Natural killer cell treated with Interleukin-12 subunit alpha and Interleukin-12 subunit beta and Interleukin-15 and Interleukin-18, amount 100 ng/mL, for 72 hours (primary cell): ENCODE measurements at regions not wholly inside any gene's neighbourhood (a gene's known extent, or its start where the extent isn't known, plus 50 kb on each side); places are given as distances from the start of the nearest gene placed in this dataset.
"Not testable (repeated sequence)": the region's sequence is repeated elsewhere in the genome, so short reads cannot be mapped to it uniquely, and the experiment has no call there.

Source experiments
- ATAC-seq, 2 donors: fragments of 150-1000 bp; cut with Tn5 transposase in 1 of 2; sonication (Bioruptor Pico), chemical (Tn5 transposase) in 1 of 2; 2 replicates each; pipeline ENCODE4 v1.10.0; 2021
- DNase-seq: peaks from one replicate; pipeline ENCODE4 v3.0.0; 2022; ENCODE audit warnings: low spot score
- H3K27ac Mint-ChIP-seq, 2 donors: 1 replicate in 1 of 2; 2 replicates in 1 of 2; pipeline ENCODE4 v1.8.0; 2022; ENCODE audit warnings: mixed read lengths in 2 of 2, mild to moderate bottlenecking in 1 of 2, moderate library complexity in 1 of 2
- H3K27me3 Mint-ChIP-seq, 2 donors: 1 replicate in 1 of 2; 2 replicates in 1 of 2; pipeline ENCODE4 v1.8.0; 2022; ENCODE audit warnings: mixed read lengths in 2 of 2
- H3K36me3 Mint-ChIP-seq: one replicate; pipeline ENCODE4 v1.8.0; 2022; ENCODE audit warnings: mixed read lengths
- H3K4me1 Mint-ChIP-seq, 2 donors: 1 replicate in 1 of 2; 2 replicates in 1 of 2; pipeline ENCODE4 v1.8.0; 2022; ENCODE audit warnings: low read depth in 2 of 2, mixed read lengths in 2 of 2, mild to moderate bottlenecking in 1 of 2
- H3K4me3 Mint-ChIP-seq: one replicate; pipeline ENCODE4 v1.8.0; 2022; ENCODE audit warnings: mixed read lengths
- H3K9me3 Mint-ChIP-seq: 2 replicates; pipeline ENCODE4 v1.8.0; 2022; ENCODE audit warnings: mixed read lengths

DNA sequence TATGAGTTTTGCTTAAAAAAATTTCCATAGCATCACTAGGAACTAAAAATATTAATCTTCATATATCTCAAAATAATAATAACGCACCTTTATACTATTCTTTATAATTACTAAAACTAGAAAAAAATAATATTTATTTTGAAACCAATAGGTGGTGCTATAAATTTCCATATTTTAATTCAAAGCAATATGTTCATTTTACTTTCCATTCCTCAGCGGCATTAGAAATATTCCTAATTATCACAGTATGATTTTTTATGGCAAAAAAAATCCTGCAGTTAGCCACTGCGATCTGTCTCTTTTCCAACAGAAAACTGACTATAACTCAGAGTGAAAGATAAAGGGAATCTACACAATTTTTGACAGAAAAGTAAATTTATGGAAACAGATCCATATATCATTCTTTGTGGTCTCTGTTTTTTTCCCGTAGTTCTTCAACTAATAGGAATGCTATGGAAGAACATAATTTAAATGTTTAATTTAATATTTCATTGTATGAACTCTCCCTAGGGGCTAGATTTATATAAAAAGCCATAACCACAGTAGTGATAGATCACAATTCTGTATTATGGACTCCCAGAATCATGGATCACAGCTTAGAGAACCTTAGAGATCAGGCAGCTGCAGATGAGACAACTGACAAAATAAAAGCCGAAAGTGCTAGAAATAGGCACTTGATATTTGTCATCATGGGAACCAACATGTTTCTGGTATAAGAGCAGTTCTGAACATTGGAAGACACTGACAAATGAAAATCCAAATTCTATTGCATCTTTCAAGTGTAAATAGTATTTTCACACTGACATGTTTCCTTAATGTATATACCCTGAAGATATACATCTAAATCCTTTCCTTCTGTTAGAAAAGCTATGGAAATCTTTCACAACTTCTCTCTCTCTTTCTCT lies 167.7 kb upstream of the MPDZ start:
- no peak overlapping the region for H3K4me3 Mint-ChIP-seq
- ATAC-seq, result no peak
- H3K4me1 Mint-ChIP-seq, result no peaks in the 10 kb centered on the region
- no peak for DNase-seq
- no peak overlapping the region for H3K27ac Mint-ChIP-seq
- no peaks in the 10 kb centered on the region for H3K36me3 Mint-ChIP-seq
- H3K27me3 Mint-ChIP-seq, result no peaks in the 10 kb centered on the region
- peaks cover 11% of the 10 kb centered on the region for H3K9me3 Mint-ChIP-seq

GRCh38 chr9:13446286-13446937 lies 166.9 kb upstream of the MPDZ start:
- Mint-ChIP-seq H3K4me3 (no peak overlapping the region), H3K36me3 (no peaks in the 10 kb centered on the region), H3K9me3 (peaks cover 10% of the 10 kb centered on the region), H3K4me1 (no peaks in the 10 kb centered on the region), H3K27ac (no peak overlapping the region), H3K27me3 (no peaks in the 10 kb centered on the region)
- DNase-seq (no peak), ATAC-seq (no peak)

- H3K36me3 Mint-ChIP-seq, result no peaks in the 10 kb centered on the region
- no peaks in the 10 kb centered on the region for H3K4me1 Mint-ChIP-seq
- no peaks in the 10 kb centered on the region for H3K27me3 Mint-ChIP-seq
- H3K9me3 Mint-ChIP-seq, result peaks cover 7% of the 10 kb centered on the region
- ATAC-seq (no peak), DNase-seq (no peak)
- no peak overlapping the region for H3K27ac Mint-ChIP-seq
- no peak overlapping the region for H3K4me3 Mint-ChIP-seq
Measured at GRCh38 chr9:13445103-13445500, 165.6 kb upstream of the MPDZ start.

DNA sequence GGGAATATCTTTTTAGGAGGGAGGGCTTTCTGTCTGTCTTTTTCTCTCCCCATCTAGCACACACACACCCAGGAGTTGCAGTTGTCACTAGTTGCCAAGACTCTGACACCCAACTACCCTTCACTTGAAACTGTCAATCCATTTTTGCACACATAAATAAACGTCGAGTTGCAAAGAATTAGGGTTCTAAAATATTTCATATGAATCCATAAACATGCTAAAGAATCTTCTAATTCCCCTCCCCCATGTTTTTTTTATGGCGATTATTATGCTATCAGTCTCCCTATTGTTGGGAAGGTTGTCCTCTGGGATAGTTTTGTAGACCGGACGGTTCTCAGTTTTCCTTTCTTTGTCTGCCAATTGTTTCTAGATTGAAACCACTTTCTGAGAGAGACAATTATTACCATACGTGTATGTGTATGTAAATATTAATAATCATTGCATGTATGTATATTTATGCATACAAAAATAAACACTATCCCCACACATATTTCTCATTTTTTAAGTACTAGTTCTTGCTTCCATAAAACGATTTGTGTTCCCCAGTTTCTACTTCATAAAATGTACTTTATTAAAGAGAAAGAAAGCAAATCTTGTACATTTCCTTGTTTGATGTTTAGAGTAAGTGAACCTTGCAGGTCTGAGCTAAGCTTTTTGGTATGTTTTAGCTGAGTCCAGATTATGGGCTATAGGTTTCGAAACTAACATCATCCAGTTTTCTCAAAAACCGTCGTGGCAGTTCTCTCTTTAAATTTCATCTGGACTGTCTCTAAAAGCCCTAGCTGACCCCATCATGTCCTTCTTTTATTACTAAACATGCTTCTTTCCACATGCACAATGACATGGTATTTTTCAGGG lies 165.0 kb upstream of the MPDZ start:
- no peak for DNase-seq
- no peaks in the 10 kb centered on the region for H3K4me1 Mint-ChIP-seq
- H3K36me3 Mint-ChIP-seq, result no peaks in the 10 kb centered on the region
- no peaks in the 10 kb centered on the region for H3K27me3 Mint-ChIP-seq
- no peak for ATAC-seq
- no peak overlapping the region for H3K27ac Mint-ChIP-seq
- no peak overlapping the region for H3K4me3 Mint-ChIP-seq
- H3K9me3 Mint-ChIP-seq, result peaks cover 7% of the 10 kb centered on the region

DNA sequence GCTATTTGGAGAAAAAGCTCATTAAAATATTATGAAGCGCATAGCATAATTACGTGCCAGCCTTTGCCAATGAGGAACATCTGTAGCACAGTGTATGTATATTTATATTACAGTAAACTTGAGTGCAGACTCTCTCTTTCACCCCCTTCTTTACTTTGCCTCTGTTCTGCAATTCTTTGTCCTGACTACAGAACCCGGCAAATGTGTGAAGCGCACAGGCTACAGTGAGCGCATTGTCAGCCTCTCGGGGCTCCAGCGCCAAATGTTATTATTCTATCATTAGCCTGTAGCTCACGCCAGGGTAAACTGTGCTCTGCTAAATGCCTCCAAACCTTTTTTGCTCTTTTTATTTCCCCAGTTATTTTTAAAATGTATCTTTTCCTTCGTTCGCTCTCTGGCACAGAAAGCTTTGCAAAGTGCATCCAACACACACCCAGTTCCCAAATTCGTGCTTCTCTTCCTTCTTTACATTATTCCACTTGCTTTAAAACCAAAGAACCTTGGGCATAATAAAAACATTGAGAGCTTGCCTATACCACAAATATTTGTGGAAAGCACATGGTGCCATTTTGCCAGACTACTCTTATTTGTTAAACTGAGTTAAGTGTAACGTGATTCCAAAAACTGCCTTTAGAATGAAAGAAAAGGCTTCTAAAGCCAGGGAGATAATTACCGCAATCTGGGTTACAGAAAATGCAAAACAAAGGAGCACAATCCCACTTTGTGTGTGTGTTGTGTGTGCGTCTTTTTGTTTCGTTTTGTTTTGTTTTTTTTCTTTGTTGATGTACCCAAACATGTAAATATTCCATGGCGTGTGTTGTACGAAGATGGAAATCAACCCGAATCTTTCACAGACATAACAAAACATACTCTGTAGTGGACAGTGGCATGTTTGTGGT lies 164.1 kb upstream of the MPDZ start:
- Mint-ChIP-seq H3K27ac (no peak overlapping the region), H3K4me1 (no peaks in the 10 kb centered on the region), H3K36me3 (no peaks in the 10 kb centered on the region), H3K4me3 (no peak overlapping the region), H3K9me3 (peaks cover 7% of the 10 kb centered on the region), H3K27me3 (no peaks in the 10 kb centered on the region)
- ATAC-seq (no peak), DNase-seq (no peak)

DNA sequence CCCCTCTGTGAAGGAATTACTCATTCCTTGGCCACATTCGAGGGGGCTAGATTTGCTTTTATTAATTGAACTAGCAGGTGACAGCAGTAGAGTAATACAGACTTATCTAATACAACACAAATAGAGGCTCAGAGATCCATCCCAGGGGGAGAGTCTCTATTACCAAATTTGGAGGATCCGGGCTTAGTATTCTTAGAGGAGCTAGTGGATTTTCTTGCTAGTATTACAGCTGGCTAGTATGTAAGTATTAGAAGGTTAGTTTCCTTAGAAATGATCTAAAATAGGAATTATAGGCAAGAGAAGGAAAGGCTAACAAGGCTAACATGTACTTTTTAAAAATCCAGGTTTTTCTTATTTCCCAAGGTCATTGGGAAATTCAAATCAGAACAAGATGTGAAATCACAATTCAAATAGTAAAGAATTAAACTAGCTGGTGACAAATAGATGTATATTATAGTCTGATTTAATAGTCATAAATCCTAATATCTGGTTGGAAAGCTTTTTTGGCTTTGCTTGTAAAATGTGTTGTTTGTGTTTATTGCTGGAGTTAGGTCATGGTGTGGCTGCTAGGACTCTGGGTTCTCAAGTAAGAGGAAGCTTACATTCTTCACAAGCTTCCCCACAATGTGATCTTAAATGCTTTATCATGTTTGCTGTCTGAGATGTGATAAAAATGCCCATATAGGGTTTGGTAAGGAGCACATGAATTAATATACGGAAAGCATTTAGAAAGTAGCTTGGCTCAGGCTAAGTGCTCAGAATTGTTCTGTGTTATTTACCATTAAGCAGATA lies 160.4 kb upstream of the MPDZ start:
- H3K27me3 Mint-ChIP-seq, result no peaks in the 10 kb centered on the region
- ATAC-seq (no peak), DNase-seq (no peak)
- no peak overlapping the region for H3K4me3 Mint-ChIP-seq
- H3K36me3 Mint-ChIP-seq, result no peaks in the 10 kb centered on the region
- H3K27ac Mint-ChIP-seq, result no peak overlapping the region
- H3K4me1 Mint-ChIP-seq, result no peaks in the 10 kb centered on the region
- H3K9me3 Mint-ChIP-seq, result peaks cover 6% of the 10 kb centered on the region

- H3K4me1 Mint-ChIP-seq, result no peaks in the 10 kb centered on the region
Measured at GRCh38 chr9:13437866-13438265, 158.4 kb upstream of the MPDZ start.

GRCh38 chr9:13436591-13436990 lies 157.1 kb upstream of the MPDZ start:
- Mint-ChIP-seq H3K4me3 (no peak overlapping the region), H3K27me3 (no peaks in the 10 kb centered on the region), H3K4me1 (no peaks in the 10 kb centered on the region), H3K9me3 (peaks cover 2% of the 10 kb centered on the region), H3K27ac (no peak overlapping the region), H3K36me3 (no peaks in the 10 kb centered on the region)
- DNase-seq, result no peak
- no peak for ATAC-seq

More at GRCh38 chr9:13437866-13438265, 158.4 kb upstream of the MPDZ start:
- Mint-ChIP-seq H3K36me3 (no peaks in the 10 kb centered on the region), H3K4me3 (no peak overlapping the region), H3K9me3 (peaks cover 2% of the 10 kb centered on the region), H3K27ac (no peak overlapping the region), H3K27me3 (no peaks in the 10 kb centered on the region)
- no peak for DNase-seq
- no peak for ATAC-seq

DNA sequence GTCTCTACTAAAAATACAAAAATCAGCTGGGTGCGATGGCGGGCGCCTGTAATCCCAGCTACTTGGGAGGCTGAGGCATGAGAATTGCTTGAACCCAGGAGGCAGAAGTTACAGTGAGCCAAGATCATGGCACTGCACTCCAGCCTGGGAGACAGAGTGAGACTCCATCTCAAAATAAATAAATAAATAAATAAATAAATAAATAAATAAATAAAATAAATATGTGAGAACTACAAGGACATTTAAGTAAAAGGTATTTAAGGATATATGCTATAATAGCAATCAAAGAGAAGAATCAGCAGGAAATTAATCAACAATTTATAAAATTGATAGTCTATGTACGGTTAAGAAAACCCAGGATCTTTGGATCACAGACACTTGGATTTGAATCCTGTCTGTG lies 154.0 kb upstream of the MPDZ start:
- not testable (repeated sequence) for H3K4me1 Mint-ChIP-seq, ATAC-seq, H3K4me3 Mint-ChIP-seq, H3K27ac Mint-ChIP-seq, DNase-seq, H3K27me3 Mint-ChIP-seq, H3K9me3 Mint-ChIP-seq, H3K36me3 Mint-ChIP-seq

GRCh38 chr9:13432904-13433303 lies 153.4 kb upstream of the MPDZ start:
- Mint-ChIP-seq H3K27me3 (no peaks in the 10 kb centered on the region), H3K27ac (no peak overlapping the region), H3K9me3 (peaks cover 2% of the 10 kb centered on the region), H3K4me3 (no peak overlapping the region), H3K4me1 (no peaks in the 10 kb centered on the region), H3K36me3 (no peaks in the 10 kb centered on the region)
- ATAC-seq (no peak), DNase-seq (no peak)

GRCh38 chr9:13431692-13432091 lies 152.2 kb upstream of the MPDZ start:
- Mint-ChIP-seq H3K27ac (no peak overlapping the region), H3K36me3 (no peaks in the 10 kb centered on the region), H3K9me3 (peaks cover 2% of the 10 kb centered on the region), H3K4me1 (no peaks in the 10 kb centered on the region), H3K27me3 (no peaks in the 10 kb centered on the region), H3K4me3 (no peak overlapping the region)
- ATAC-seq (no peak), DNase-seq (no peak)

- Mint-ChIP-seq H3K4me1 (no peaks in the 10 kb centered on the region), H3K9me3 (peaks cover 2% of the 10 kb centered on the region), H3K27ac (no peak overlapping the region), H3K27me3 (no peaks in the 10 kb centered on the region), H3K36me3 (no peaks in the 10 kb centered on the region), H3K4me3 (no peak overlapping the region)
- DNase-seq, result no peak
- ATAC-seq, result no peak
Measured at GRCh38 chr9:13431222-13431536, 151.7 kb upstream of the MPDZ start.
